Muscle layer of duodenum (tissue), 2 donors: ENCODE measurements at regions not wholly inside any gene's neighbourhood (a gene's known extent, or its start where the extent isn't known, plus 50 kb on each side); places are given as distances from the start of the nearest gene placed in this dataset.

Source experiments
- H3K27ac ChIP-seq: one replicate; pipeline ENCODE4 v1.7.0; 2013; ENCODE audit warnings: mild to moderate bottlenecking, low read length
- H3K27me3 ChIP-seq: one replicate; pipeline ENCODE4 v1.7.0; 2013; ENCODE audit warnings: low read depth, mild to moderate bottlenecking, control low read depth, low read length
- H3K36me3 ChIP-seq, 2 donors: one replicate each; pipeline ENCODE4 v1.7.0; 2013; ENCODE audit warnings: low read length in 2 of 2, control low read depth in 1 of 2, mild to moderate bottlenecking in 1 of 2; ENCODE audit not compliant: insufficient read depth in 2 of 2, control insufficient read depth in 1 of 2
- H3K4me1 ChIP-seq, 2 donors: one replicate each; pipeline ENCODE4 v1.7.0; 2013; ENCODE audit warnings: low read length in 2 of 2, mild to moderate bottlenecking in 2 of 2, control low read depth in 1 of 2, moderate library complexity in 1 of 2; ENCODE audit not compliant: insufficient read depth in 2 of 2, control insufficient read depth in 1 of 2
- H3K4me3 ChIP-seq, 2 donors: one replicate each; pipeline ENCODE4 v1.7.0; 2013; ENCODE audit warnings: low read length in 2 of 2, low read depth in 1 of 2, mild to moderate bottlenecking in 1 of 2
- H3K9me3 ChIP-seq, 2 donors: one replicate each; pipeline ENCODE4 v1.7.0; 2013; ENCODE audit warnings: low read length in 2 of 2, control low read depth in 1 of 2, mild to moderate bottlenecking in 1 of 2; ENCODE audit not compliant: control insufficient read depth in 1 of 2
- donor health status: healthy.

- peaks cover 0 to 8% of the 10 kb centered on the region in 2 donors for H3K9me3 ChIP-seq
- no peaks in the 10 kb centered on the region for H3K4me1 ChIP-seq
- peaks cover 0 to 4% of the 10 kb centered on the region in 2 donors for H3K36me3 ChIP-seq
- H3K27ac ChIP-seq, result no peak overlapping the region
- H3K4me3 ChIP-seq, result no peak overlapping the region
- no peaks in the 10 kb centered on the region for H3K27me3 ChIP-seq
Observed at GRCh38 chr5:93829346-93829745, 87.9 kb upstream of the POU5F2 start.

- Histone ChIP-seq H3K27ac (no peak overlapping the region), H3K36me3 (no peaks in the 10 kb centered on the region), H3K4me1 (no peaks in the 10 kb centered on the region), H3K4me3 (no peak overlapping the region), H3K27me3 (no peaks in the 10 kb centered on the region), H3K9me3 (peaks cover 0 to 10% of the 10 kb centered on the region in 2 donors)
Observed at GRCh38 chr5:93821891-93822415, 80.6 kb upstream of the POU5F2 start.

- Histone ChIP-seq H3K27me3 (no peaks in the 10 kb centered on the region), H3K27ac (no peak overlapping the region), H3K4me3 (no peak overlapping the region), H3K9me3 (peaks cover 0 to 2% of the 10 kb centered on the region in 2 donors), H3K4me1 (no peaks in the 10 kb centered on the region), H3K36me3 (no peaks in the 10 kb centered on the region)
Observed at GRCh38 chr5:93819668-93820067, 78.3 kb upstream of the POU5F2 start.

- Histone ChIP-seq H3K4me3 (no peak overlapping the region), H3K9me3 (no peaks in the 10 kb centered on the region), H3K4me1 (no peaks in the 10 kb centered on the region), H3K27ac (no peak overlapping the region), H3K27me3 (no peaks in the 10 kb centered on the region), H3K36me3 (no peaks in the 10 kb centered on the region)
Observed at GRCh38 chr5:93810780-93811179, 69.4 kb upstream of the POU5F2 start.

GRCh38 chr5:93809430-93809829, 68.0 kb upstream of the POU5F2 start:
- Histone ChIP-seq H3K4me3 (no peak overlapping the region), H3K27me3 (no peaks in the 10 kb centered on the region), H3K9me3 (no peaks in the 10 kb centered on the region), H3K27ac (no peak overlapping the region), H3K4me1 (no peaks in the 10 kb centered on the region), H3K36me3 (no peaks in the 10 kb centered on the region)

- Histone ChIP-seq H3K27me3 (no peaks in the 10 kb centered on the region), H3K4me3 (no peak overlapping the region), H3K4me1 (no peaks in the 10 kb centered on the region), H3K36me3 (no peaks in the 10 kb centered on the region), H3K9me3 (no peaks in the 10 kb centered on the region), H3K27ac (no peak overlapping the region)
Observed at GRCh38 chr5:93807846-93808245, 66.4 kb upstream of the POU5F2 start.

GRCh38 chr5:93805616-93806379, 64.4 kb upstream of the POU5F2 start:
- no peaks in the 10 kb centered on the region for H3K9me3 ChIP-seq
- no peaks in the 10 kb centered on the region for H3K27me3 ChIP-seq

GRCh38 chr5:93800988-93801811, 59.8 kb upstream of the POU5F2 start:
- H3K9me3 ChIP-seq, result no peaks in the 10 kb centered on the region
- no peaks in the 10 kb centered on the region for H3K36me3 ChIP-seq
- peaks cover 4 to 5% of the 10 kb centered on the region in 2 donors for H3K4me1 ChIP-seq
- H3K27me3 ChIP-seq, result no peaks in the 10 kb centered on the region
- no peak overlapping the region for H3K27ac ChIP-seq
- H3K4me3 ChIP-seq, result no peak overlapping the region

More at GRCh38 chr5:93805616-93806379, 64.4 kb upstream of the POU5F2 start:
- Histone ChIP-seq H3K4me1 (peaks cover 4% of the 10 kb centered on the region in 2 donors), H3K27ac (no peak overlapping the region), H3K4me3 (no peak overlapping the region), H3K36me3 (no peaks in the 10 kb centered on the region)

GRCh38 chr5:93794954-93795353, 53.6 kb upstream of the POU5F2 start:
- no peaks in the 10 kb centered on the region for H3K9me3 ChIP-seq
- H3K4me3 ChIP-seq, result no peak overlapping the region
- H3K27ac ChIP-seq, result no peak overlapping the region
- no peaks in the 10 kb centered on the region for H3K36me3 ChIP-seq
- no peaks in the 10 kb centered on the region for H3K4me1 ChIP-seq
- no peaks in the 10 kb centered on the region for H3K27me3 ChIP-seq

GRCh38 chr5:93793159-93793781, 51.9 kb upstream of the POU5F2 start:
- H3K27ac ChIP-seq, result no peak overlapping the region
- H3K36me3 ChIP-seq, result no peaks in the 10 kb centered on the region
- no peaks in the 10 kb centered on the region for H3K4me1 ChIP-seq

GRCh38 chr5:93791518-93791972, 50.1 kb upstream of the POU5F2 start:
- H3K27me3 ChIP-seq, result no peaks in the 10 kb centered on the region
- H3K4me1 ChIP-seq, result no peaks in the 10 kb centered on the region
- H3K4me3 ChIP-seq, result no peak overlapping the region
- H3K27ac ChIP-seq, result no peak overlapping the region
- no peaks in the 10 kb centered on the region for H3K9me3 ChIP-seq
- H3K36me3 ChIP-seq, result no peaks in the 10 kb centered on the region

More at GRCh38 chr5:93793159-93793781, 51.9 kb upstream of the POU5F2 start:
- Histone ChIP-seq H3K9me3 (no peaks in the 10 kb centered on the region), H3K4me3 (no peak overlapping the region), H3K27me3 (no peaks in the 10 kb centered on the region)
